ENCODE measurements at regions not wholly inside any gene's neighbourhood (a gene's known extent, or its start where the extent isn't known, plus 50 kb on each side); places are given as distances from the start of the nearest gene placed in this dataset.
A peak's percentile ranks its signal among the peaks of the same experiment; 100 is the strongest.

DNA sequence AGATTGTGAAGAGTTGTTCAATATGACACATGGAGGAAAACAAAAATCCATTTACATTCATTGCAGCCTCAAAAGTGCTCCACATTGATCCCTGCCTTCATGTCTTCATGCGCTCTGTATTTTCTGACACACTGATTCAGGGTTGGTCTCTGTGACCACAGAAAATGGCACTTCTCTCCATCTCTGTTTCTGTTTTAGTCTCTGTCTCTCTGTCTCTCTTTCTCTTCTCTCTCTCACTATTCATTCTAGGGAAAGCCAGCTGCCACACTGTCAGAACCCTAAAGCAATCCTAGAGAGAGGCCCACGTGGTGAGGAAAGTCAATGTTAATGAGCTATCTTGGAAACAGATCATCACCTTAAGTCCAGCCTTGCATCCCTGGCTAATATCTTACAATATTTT, 2238.4 kb downstream of the PCDH7 start:
- DNase-seq, result no peak

DNA sequence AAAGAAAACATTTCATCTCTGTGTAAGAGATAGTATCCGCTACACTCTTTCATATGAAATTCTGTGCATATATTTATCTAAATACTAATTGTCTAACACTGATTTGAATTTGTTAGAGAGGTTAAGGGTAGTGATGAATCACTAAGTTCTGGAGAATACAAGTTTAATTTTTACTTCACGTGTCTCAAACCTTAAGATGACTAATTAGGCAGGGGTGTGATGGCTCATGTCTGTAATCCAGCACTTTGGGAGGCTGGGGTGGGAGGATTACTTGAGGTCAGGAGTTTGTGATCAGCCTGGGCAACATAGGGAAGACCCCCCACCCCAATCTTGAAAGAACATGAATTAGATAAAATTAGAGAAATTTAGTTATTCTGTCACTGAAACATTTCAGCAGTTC, 2241.9 kb downstream of the PCDH7 start:
- no peak for DNase-seq

DNA sequence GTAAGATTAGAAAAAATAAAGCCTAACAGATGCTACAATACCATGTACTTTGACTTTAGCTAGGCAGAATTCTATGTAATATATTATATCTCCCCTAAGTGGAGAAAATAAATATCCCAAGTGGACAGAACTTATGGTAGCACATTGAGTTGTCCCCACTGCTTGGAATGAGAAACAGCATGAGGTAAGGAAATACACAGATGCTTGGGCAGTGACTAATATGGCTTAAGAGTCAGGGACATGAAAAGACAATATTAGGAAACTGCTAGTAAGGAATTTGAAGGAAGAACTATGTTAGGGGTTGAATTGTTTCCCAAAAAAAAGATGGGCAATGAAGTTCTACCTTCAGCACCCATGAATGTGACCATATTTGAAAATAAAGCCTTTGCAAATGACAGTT, 2265.1 kb downstream of the PCDH7 start:
- DNase-seq, result no peak

DNA sequence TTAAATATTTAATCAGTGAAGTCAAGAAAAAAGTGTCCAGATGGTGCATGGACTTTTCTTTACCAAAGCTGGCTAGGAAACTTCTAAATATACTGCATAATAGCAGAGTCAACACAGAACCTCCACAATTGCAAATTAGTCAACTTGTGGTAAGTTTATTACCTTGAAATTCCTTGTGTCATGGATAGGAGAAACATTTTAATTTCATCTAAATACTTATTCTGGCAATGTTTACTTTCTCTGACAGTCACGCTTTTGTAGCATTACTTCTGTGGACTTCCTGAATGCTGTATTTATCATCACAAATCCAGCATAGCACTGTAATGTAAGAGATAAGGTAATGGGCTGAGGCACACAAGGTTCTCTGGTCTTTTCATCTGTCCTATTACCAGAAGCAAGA, 2266.1 kb downstream of the PCDH7 start:
- no peak for DNase-seq

DNA sequence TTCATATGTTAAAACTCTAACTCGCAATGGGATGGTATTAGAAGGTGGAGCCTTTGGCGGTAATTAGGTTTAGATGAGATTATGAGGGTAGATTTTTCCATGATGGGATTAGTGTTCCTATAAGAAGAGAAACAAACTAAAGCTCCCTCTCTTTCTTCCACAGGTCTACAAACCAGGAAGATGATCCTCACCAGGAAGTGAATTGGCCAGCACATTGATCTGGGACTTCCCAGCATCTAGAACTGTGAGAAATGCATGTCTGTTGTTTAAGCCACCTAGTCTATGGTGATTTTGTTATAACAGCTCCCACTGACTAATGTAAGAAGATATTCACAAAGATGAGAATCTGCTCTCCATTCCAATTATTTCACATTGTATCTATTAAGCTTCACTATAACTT, 2266.9 kb downstream of the PCDH7 start:
- DNase-seq, result no peak

DNA sequence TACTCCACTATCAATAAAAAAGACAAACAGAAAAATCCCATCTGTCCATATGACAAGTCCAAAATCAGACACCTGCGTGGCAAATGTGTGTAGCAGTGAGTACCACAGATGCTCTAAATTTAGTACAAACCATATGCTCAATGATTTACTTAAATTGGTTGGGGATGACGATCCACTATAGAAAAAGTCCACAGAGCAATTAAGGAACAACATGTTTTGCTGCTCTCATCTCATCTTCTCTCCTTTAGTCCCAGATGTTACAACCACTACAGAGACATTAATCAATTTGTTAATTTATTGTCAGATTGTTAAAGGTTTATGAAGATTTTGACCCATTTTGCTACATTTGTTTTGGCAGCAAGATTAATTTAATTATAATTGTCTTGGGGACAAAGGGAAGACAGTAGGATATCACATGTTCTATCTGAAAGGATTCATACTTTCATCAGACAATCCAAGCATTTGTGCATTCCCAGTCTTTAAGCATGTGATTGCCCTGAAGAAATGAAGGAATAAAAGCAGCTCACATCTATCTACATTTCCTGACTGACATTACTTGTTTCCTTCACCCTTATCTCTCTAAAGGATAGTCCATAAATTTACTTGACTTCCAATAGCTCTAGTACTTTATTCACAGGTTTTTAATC, 2268.1 kb downstream of the PCDH7 start:
- DNase-seq, result no peak

DNA sequence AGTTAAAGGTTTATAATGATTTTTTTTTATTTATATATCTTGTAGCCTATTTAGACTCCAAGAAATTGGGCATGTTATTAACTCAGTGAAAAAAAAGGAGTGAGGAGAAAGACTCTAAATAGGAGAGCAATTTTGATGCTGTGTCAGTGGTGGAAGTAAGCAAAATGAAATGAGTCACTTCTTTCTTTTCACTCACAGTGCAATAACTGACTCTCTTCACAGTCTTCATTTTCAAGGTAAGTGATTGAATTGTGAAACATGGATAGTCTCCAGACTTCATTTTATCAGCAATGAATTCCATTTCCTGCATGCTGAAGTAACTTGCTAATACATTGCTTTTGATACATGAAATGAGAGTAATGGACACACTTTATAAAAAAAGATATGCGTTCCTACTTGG, 2271.5 kb downstream of the PCDH7 start:
- DNase-seq, result no peak

DNA sequence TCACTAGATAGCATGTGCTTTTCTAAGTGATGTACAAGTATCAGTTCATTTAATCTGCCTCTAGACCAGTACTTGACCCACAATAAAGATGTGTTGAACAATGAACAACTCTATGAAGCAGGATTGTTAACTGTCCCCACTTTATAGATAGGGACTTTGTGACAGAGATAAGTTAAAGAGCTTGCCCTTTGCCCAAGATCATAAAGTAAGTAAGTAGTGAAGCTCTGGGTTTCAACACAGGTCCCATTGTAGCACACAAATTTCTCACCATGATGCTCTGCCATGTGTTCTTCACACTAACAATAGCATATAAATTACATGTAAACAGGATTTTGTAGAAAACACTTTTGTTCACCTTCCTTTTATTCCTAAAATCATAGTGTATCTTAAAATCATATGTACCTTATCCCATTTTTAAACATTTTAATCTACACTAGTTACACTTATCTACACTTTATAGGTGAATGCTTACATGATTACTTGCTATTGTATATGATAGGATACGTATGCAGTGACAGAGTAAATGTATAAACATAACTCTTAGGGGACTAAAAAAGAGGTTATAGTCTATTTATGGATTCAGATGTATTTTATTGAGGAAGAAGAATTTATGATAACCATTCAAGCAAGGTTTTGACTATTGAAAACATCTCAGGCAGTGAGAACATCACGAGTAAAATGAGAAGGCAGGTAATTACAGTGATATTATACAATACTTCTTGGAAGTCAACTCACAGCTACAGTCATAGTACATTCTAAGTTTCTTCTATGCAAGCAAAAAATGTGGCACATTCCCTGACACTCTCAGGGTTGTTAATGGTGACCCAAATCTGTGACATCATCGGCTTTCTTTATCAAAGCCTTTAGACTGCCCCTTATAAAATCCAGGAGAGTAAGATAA, 2275.1 kb downstream of the PCDH7 start:
- DNase-seq, result no peak

DNA sequence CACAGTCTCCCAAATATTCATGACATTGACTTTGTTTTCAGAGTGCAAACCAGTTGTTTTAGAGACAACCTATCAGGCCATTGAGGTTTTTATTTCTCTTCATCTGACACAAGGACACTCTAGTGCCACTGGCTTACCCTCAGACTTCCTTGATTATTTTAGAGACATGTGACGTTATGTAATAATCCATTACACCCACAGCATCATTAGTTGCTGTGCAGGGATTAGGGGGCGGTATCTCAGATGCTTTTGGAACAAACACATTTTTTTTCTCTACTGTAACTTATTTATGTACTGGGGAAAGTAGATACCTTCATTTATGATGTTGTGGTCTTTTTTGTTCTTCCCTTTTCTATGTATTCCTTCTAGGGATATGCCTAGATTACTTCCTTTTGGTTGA, 2293.1 kb downstream of the PCDH7 start:
- DNase-seq, result no peak

DNA sequence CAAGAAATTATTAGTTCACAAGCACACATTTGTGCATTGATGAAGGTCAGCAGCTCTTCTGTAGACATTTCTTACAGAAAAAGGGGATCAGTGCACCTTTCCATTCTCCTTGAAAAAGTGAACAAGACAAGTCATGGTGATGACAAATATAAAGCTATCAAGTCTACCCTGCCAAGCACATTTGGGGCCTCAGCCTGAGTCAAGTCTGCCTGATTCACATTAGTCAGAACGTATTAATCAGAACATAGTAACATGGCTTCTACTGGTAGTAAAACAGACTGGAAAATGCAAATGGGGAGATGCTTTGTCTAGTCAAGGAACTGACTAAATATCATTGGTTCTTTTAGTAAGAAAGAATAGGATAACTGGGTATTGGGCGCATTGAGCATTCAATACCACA, 2305.1 kb downstream of the PCDH7 start:
- DNase-seq, result no peak

DNA sequence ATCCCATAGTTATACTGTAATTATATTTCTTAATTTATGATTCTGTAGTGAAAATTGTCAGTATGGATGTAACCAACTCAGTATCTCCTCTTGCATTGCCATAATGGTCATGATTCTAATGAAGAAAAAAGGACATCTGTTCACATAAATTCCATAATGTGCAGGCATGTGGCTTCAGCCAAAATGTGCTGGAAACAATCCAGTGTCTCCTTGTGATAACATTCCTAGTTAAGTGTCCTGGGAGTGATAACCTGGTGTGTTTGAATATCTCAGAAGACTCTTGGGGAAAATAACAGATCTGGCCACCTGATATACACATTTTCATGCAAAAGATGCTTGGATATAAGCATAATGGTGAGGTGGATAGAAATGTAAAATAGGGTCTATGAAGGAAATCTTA, 2309.8 kb downstream of the PCDH7 start:
- no peak for DNase-seq

DNA sequence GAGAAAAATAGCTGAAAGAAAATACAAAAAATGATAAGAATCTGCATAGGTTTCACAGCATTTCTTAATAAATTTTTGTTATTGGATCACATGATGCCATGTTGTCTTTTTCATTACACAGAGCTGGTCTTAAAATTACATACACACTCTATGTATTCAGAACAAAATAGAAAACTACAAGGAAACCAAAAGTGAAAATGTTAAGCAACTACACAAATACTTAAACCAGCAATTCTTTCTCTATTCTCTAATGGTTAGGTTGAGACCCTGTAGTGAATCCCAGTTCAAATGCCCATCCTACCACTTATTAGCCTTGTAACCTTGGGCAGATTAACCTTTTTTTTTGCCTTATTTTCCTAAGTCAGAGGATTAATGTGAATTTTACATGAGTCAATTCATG, 2311.2 kb downstream of the PCDH7 start:
- no peak for DNase-seq

DNA sequence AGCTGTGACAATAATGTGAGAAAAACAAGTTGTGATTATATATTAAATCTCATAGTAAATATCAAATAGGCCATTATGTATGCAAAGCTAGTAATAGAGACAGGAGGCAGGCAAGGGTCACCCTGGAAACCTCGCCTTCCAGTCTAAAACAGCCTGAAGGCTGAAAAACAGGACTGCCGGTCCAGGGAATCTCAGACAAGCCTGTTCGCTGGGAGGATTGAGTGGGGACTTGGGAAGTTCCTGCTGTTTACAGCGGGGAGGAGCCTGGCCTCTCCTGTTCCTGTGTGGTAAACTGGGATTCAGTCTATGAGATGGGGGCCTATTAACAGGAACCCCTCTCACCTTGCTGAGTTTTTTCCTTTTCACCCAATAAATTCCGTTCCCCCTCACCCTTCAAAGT, 2317.3 kb downstream of the PCDH7 start:
- no peak for DNase-seq

DNA sequence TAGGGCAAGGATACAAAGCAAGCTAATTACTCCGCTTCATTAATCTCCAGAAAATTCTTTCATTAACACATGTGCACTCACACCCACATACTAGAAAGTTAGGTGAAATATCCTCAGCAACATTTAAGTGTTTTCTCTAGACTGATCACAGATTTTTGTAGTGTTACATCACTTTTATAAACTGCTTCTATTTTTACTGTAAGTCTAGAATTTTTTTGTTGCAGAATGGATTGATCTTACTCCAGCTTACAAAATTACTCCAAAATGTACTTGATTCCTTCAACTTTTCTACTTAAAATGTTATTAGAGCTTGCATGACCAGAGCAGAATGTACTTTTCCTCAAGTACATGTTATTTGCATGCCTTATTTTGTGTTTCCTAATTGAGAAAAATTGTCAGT, 2325.2 kb downstream of the PCDH7 start:
- no peak for DNase-seq

DNA sequence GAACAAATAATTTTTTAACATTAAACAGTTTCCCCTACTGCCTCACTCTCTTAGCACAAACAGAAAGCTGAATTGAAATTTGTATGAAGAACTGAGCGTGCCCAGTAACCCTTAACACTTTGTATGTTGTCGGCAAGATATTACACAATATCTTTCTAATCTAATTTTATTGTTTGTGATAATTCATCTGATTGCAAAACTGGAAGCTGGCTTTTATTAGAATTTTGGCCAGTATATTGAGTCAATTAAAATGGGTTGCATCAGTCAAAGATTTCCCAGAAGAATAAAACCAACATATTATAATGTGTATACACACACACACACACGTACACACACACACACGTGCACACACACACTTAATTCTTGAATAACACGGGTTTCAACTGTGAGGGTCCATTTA, 2332.1 kb downstream of the PCDH7 start:
- DNase-seq, result no peak

DNA sequence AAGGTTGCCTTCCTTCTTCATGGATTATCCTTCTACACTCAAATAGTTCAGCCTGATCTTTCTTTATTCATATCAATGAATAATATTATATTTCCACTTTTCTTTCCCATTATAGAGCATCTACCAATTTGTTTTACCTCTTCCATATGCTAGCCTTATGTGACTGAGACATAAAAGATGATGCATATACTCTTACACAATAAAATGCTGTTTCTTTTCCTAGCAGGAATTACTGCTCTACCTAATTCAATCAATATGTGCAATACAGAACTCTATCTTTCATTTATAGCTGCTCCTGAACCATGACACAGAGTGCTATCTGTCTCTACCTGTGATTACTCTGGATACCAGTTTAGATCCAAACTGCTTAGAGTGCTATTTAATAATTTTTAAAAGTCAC, 2334.0 kb downstream of the PCDH7 start:
- DNase-seq, result no peak

DNA sequence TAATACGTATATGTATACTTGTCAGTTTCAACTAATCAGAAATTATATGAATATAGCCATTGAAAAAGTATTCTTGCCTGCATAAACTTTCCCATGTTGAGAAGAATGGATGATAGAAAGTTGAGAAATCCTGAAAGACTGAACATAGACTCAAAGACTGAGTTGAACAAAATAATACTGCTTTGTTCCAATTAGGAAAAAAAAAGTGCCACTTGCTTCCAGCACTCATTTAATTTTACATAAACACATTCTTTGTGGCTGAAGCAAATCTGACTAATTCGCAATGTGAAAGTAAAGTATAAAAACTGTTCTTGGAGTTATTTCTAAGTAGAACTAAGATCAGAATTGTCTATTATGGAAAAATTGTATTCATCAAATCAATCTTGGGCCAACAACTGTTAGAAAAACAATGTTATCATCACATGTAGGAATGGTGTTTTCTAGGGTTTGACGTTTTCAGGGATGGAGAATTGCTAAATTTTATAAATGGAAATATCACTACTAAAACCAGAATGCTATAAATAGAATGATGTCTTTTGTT, 2334.6 kb downstream of the PCDH7 start:
- DNase-seq, result no peak

DNA sequence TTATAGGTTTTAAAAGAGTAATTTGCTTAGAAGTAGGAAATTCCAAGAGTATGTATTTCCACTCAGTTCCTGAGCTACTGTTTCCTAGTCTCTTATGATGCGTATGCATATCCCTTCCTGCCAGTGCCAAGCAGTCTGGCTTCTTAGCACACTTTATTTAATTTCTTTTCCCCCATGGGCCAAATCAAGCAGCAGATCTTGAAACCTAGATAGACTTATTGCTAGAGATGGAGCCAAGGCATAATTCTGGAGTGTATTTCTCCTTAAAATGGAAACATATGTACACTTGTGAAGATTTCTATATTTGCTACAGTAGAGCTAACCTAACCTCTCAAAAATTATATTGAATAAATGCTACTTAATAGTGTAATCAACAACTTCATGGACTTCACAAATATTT, 2337.6 kb downstream of the PCDH7 start:
- DNase-seq, result no peak

DNA sequence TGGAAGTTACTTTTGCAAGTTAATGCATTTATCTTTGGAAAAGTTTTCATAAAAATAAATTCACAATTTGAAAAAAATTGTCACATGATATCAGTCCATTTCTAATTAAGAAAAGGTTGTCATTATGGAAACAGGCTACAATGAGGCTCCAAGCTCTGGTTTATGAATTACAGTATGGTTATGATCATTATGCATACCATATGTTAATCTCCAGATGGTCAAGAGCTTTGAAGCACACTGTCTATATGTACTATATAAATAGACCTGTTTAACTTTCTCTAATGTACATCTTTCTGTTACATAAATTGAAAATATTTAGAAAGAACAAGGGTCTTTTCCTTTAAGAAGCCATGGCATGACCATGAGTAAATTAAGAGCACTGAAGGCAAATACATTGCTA, 2338.8 kb downstream of the PCDH7 start:
- no peak for DNase-seq

DNA sequence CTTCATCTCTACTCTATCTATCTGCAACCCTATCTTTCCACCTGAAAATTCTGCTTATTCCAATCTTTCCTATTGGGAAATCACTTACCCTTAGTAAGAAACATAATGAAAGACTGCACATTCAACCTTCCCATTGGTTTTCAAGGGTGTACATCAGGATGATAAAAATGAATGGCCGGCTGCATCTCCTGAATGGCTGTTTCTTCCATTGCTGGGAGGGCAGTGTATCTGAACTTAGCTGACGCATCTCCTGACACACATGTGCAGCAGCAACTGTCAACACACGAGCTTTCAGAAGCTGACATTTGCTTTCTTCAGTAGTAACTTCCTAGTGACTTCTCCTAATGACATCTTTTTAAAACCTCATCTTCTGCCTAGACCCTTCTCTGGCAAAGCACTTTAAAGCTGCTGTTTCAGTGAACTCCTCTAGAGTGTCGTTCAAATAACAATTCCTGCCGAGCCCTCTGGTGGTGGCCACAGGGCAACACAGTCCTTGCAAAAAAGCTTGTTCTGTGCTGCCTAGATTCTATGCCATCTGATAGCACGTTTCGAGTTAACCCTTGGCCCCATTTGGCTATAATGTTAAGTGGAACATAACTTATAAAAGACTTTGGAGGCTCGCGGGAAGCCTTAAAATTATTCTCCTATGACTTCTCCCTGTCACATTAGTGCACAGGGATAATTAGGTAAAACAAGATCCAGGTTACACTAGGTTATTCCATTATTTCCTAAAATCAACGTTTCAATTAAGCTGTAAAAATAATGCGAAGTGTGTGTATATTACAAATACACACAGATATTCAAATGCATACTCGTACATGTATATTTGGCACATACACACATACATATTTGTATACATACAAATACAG, 2340.7 kb downstream of the PCDH7 start:
- DNase-seq, result peak in 1 of 2 experiments; percentile 9

DNA sequence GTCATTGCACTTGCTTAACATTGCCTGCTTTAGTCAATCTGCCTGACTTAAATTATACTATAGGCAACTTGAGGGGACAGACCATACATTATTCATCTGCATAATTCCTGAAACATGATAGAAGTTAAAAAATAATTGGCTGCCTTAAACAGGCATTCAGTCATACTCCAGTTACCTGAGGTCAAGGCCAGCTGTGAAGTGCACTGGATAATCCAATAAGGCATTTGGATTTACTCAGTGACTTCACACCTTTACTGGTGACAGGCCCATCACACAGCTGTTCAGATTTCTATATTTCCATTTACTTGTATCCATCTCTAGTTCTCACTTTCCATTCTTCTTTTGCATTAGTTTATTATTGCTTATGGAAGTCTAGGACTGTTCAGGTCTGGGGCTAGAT, 2341.6 kb downstream of the PCDH7 start:
- no peak for DNase-seq

DNA sequence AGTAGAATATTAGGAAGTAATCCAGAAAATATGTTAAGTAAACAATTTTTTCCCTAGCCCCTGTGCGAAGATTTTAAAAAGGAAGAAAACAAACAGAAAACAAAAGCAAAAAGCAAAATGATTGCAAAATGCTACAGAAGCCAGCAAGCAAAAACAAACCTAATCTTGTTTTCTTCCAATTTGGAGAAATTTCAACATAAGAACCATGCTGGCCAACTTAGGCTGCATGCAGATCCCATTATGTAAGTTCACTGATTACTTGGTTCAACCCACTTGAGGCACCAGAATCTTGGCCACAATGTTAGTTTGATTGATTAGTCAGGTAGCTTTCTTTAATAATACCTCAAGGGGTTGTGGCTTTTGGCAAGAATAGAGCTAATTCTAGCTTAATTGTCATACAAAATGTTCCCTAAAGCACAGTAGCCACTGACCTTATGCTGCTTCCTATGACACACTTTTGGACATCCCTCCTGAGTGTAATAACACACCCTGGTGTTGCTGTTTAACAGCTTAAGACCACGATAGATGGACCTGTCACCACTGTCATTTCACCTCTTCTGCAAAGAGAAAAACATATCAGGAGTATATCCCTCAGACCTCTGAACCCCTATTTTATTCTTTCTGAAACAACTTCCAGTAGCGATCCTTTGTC, 2342.1 kb downstream of the PCDH7 start:
- DNase-seq, result no peak

DNA sequence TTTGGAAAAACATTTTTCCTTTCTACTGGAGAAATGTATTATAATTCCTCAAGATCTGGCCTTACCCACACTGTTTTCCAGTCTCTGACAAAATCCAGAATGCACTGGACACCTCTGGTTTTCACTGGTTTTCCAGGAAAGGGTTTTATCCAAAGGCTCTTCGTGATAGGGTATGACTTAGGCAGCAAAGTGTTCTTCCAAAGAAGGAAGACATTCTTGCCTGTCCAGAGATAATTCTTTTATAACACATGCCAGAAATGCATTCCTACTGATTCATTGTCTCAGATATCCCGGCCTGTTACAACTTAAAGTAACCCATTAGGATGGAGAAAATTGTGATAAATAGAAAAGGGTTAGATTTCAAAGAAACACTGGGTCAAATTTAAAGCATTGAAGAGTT, 2343.1 kb downstream of the PCDH7 start:
- no peak for DNase-seq
